Sigmoid colon (tissue), 4 donors: ENCODE measurements at regions not wholly inside any gene's neighbourhood (a gene's known extent, or its start where the extent isn't known, plus 50 kb on each side); places are given as distances from the start of the nearest gene placed in this dataset.

Source experiments
- POLR2AphosphoS5 ChIP-seq, 4 donors: sonication (generic); formaldehyde crosslinking; IDR thresholded peaks; one replicate each; pipeline ENCODE4 v1.6.1; 2017; ENCODE audit warnings: antibody characterized with exemption in 4 of 4
- TF ChIP-seq, protein P1 (sequence below), 4 experiments: fragments of 450-650 bp in 3 of 4; fragments of 200-600 bp in 1 of 4; IDR thresholded peaks; one replicate each; pipeline ENCODE4 v1.5.1; 2016 to 2019; ENCODE audit warnings: antibody characterized with exemption in 4 of 4, mild to moderate bottlenecking in 3 of 4, moderate library complexity in 2 of 4

DNA sequence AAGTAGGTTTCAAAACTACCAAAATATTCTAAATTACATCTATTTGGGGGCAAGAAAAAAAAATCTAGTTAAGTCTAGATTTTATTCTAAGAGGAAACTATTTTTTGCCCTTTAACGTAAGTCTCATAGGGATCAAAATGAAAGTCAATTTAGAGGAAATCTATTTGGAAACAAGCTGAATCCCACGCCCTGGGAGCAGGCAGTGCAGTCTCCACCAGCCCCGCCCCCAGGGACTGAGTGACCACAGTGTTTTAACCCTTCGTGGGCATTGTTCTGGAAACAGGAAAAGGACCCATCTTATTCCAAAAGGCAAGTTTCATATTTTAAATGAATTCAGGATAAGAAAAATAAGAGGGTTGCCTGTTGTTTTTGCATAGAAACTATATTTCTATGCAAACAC, 209.7 kb downstream of the SPRY2 start:
- TF ChIP-seq, protein P1, sequence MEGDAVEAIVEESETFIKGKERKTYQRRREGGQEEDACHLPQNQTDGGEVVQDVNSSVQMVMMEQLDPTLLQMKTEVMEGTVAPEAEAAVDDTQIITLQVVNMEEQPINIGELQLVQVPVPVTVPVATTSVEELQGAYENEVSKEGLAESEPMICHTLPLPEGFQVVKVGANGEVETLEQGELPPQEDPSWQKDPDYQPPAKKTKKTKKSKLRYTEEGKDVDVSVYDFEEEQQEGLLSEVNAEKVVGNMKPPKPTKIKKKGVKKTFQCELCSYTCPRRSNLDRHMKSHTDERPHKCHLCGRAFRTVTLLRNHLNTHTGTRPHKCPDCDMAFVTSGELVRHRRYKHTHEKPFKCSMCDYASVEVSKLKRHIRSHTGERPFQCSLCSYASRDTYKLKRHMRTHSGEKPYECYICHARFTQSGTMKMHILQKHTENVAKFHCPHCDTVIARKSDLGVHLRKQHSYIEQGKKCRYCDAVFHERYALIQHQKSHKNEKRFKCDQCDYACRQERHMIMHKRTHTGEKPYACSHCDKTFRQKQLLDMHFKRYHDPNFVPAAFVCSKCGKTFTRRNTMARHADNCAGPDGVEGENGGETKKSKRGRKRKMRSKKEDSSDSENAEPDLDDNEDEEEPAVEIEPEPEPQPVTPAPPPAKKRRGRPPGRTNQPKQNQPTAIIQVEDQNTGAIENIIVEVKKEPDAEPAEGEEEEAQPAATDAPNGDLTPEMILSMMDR (IDR thresholded peaks at IDR 0.05): no peak
- peak in 2 of 4 donors; percentile 14 for TF ChIP-seq POLR2AphosphoS5 (IDR thresholded peaks at IDR 0.05)
